SU-DHL-6 (cell line): ENCODE measurements at regions not wholly inside any gene's neighbourhood (a gene's known extent, or its start where the extent isn't known, plus 50 kb on each side); places are given as distances from the start of the nearest gene placed in this dataset.

Experiments used
- H2AFZ ChIP-seq: fragments of 200-600 bp; sonication (generic); 2 replicates; pipeline ENCODE4 v1.6.1; 2014; ENCODE audit warnings: low read depth, mild to moderate bottlenecking, moderate library complexity, mixed read lengths, antibody characterized with exemption, low read length; ENCODE audit not compliant: severe bottlenecking
- H3F3A ChIP-seq: fragments of 200-600 bp; shearing (Covaris generic); 2 replicates; pipeline ENCODE4 v1.6.0; 2016; ENCODE audit warnings: antibody characterized with exemption, mild to moderate bottlenecking; ENCODE audit not compliant: insufficient read depth
- H3K27ac ChIP-seq: fragments of 200-600 bp; sonication (generic); 2 replicates; pipeline ENCODE4 v1.5.1; 2016; ENCODE audit warnings: low read depth, mild to moderate bottlenecking, low read length, moderate library complexity, mixed read lengths
- H3K27me3 ChIP-seq: fragments of 200-600 bp; sonication (generic), shearing (Covaris generic); 2 replicates; pipeline ENCODE4 v1.6.0; 2014; ENCODE audit warnings: mild to moderate bottlenecking, low read length
- H3K36me3 ChIP-seq: fragments of 200-600 bp; sonication (generic); 2 replicates; pipeline ENCODE4 v1.6.1; 2014; ENCODE audit warnings: mild to moderate bottlenecking, low read length, mixed read lengths
- H3K4me2 ChIP-seq: fragments of 300-600, 200-600 bp; shearing (Covaris generic), sonication (generic); 2 replicates; pipeline ENCODE4 v1.6.0; 2014; ENCODE audit warnings: low read length, low read depth, mild to moderate bottlenecking; ENCODE audit not compliant: poor library complexity, severe bottlenecking
- H3K4me3 ChIP-seq: fragments of 200-600 bp; sonication (generic); 2 replicates; pipeline ENCODE4 v1.5.1; 2014; ENCODE audit warnings: antibody characterized with exemption, low read length, mild to moderate bottlenecking, mixed read lengths; ENCODE audit not compliant: insufficient read depth, poor library complexity, severe bottlenecking
- H3K79me2 ChIP-seq: fragments of 200-600 bp; sonication (generic); 2 replicates; pipeline ENCODE4 v1.6.1; 2014; ENCODE audit warnings: mild to moderate bottlenecking, low read length, moderate library complexity; ENCODE audit not compliant: insufficient read depth
- H3K9ac ChIP-seq: fragments of 200-600 bp; sonication (generic); 2 replicates; pipeline ENCODE4 v1.7.0; 2014; ENCODE audit warnings: mild to moderate bottlenecking, low read length
- H3K9me2 ChIP-seq: fragments of 200-600 bp; sonication (generic); replicated peaks from 2 replicates; pipeline ENCODE4 v1.6.1; 2014; ENCODE audit warnings: low read length; ENCODE audit not compliant: insufficient read depth
- H3K9me3 ChIP-seq: fragments of 200-600 bp; sonication (generic); 2 replicates; pipeline ENCODE4 v1.6.1; 2014; ENCODE audit warnings: low read length, mixed read lengths; ENCODE audit not compliant: insufficient read depth
- H4K20me1 ChIP-seq: fragments of 200-600 bp; sonication (generic); 2 replicates; pipeline ENCODE4 v1.6.1; 2014; ENCODE audit warnings: low read depth, mild to moderate bottlenecking, antibody characterized with exemption, low read length, moderate library complexity, mixed read lengths
- CTCF ChIP-seq: fragments of 200-600 bp; sonication (generic); IDR thresholded peaks from one replicate; pipeline ENCODE4 v1.5.1; 2017; ENCODE audit warnings: antibody characterized with exemption, mild to moderate bottlenecking, low read length, moderate library complexity; ENCODE audit not compliant: insufficient read depth, poor library complexity, severe bottlenecking
- EZH2phosphoT487 ChIP-seq: fragments of 200-600 bp; sonication (generic), shearing (Covaris generic); conservative IDR thresholded peaks from 2 replicates; pipeline ENCODE4 v1.6.1; 2018; ENCODE audit warnings: mild to moderate bottlenecking, antibody characterized with exemption, low read length, moderate library complexity, mixed read lengths

DNA sequence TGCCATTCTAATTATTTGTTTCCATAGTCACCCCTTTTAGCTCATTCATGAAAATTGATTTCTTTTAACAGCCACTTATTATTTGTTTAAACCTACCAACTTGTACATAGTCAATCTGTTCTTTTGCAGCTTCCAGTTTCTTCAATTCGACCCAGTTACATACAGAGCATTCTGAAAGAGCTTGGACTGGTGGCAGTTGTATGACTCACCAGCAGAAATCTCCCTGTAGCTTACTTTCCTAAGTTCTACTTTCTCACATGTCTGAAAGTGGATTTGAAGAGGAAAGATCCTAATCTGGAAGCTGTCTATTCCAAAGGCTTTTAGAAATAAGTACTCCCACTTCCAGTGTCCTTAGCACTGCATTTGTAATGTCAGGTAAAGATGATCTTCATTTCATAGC is 447.9 kb downstream of the HTR1B start:
- H3K27ac ChIP-seq = no peak overlapping the region
- H3K9me3 ChIP-seq = no peaks in the 10 kb centered on the region
- no peak overlapping the region for H3K4me3 ChIP-seq
- no peak overlapping the region for H3K4me2 ChIP-seq
- no peak overlapping the region for H3K9ac ChIP-seq
- no peaks in the 10 kb centered on the region for H4K20me1 ChIP-seq
- no peaks in the 10 kb centered on the region for H3K9me2 ChIP-seq
- H3F3A ChIP-seq = no peaks in the 10 kb centered on the region
- H3K27me3 ChIP-seq = no peaks in the 10 kb centered on the region
- no peaks in the 10 kb centered on the region for H3K36me3 ChIP-seq
- TF ChIP-seq CTCF (no peak), EZH2phosphoT487 (no peak)
- H3K79me2 ChIP-seq = no peaks in the 10 kb centered on the region
- H2AFZ ChIP-seq = no peak overlapping the region

DNA sequence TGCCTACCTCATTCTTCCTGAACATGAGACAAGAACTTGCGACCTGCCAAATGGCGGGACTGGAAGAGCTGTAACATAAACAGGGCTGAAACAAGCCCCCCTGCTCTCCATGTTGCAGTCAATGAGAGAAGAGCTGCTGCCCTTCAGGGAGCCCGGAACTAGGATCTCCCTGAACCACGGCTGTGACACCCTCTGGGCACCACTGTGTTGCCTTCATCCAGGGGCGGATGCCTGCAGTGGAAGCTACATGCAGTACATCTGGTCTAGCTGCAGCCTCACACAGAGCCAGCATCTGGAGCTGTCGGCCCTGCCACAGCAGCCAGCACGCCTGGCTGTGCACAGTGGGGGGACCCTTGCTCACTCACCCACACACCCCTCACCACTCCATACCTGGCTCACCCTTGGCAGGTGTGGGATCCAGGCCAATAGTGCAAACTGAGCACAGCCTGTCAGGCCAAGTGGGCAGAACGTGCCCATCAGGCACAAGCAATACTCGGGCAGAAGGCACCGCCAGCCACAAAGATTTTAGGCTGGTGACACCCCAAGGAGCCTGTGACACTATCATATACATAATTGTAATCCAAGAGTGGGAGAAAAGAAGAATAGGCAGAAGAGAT is 451.3 kb downstream of the HTR1B start:
- H3K9ac ChIP-seq = no peak overlapping the region
- H3K27ac ChIP-seq = no peak overlapping the region
- H3K36me3 ChIP-seq = no peaks in the 10 kb centered on the region
- no peaks in the 10 kb centered on the region for H3F3A ChIP-seq
- H3K79me2 ChIP-seq = no peaks in the 10 kb centered on the region
- no peaks in the 10 kb centered on the region for H3K9me2 ChIP-seq
- no peak overlapping the region for H2AFZ ChIP-seq
- TF ChIP-seq EZH2phosphoT487 (no peak), CTCF (no peak)
- H3K4me2 ChIP-seq = no peak overlapping the region
- no peaks in the 10 kb centered on the region for H3K9me3 ChIP-seq
- no peak overlapping the region for H3K4me3 ChIP-seq
- no peaks in the 10 kb centered on the region for H4K20me1 ChIP-seq
- H3K27me3 ChIP-seq = no peaks in the 10 kb centered on the region

DNA sequence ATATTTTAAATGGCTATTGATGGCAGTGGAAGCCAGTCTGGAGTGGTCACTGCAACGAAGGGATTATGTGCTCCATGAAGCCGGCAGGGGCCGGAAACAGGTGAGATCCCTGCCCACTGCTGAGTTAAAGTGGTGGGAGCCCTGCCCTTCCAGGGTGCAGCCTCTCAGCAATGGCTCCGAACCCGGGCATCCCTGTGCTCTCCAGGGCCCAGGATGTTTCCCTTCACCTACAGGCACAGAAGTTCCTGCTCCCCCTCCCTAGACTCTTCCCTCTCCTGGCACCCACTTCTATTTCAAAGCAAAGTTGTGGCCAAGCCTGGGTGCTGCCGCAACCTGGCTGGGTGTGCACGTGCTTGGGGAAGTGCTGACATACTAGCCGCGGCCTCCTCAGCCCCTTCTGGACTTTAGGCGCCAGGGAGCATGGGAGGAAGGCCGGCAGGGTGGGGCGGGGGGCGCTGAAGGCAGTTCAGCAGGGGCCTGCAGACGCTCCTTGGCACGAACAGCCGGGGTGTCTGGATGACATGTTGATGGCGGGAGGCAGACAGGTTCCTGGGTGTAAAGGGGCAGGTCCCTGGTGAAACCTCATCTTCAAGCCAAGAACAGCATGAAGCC is 452.3 kb downstream of the HTR1B start:
- Histone ChIP-seq H3K36me3 (no peaks in the 10 kb centered on the region), H3K9me2 (no peaks in the 10 kb centered on the region), H3F3A (no peaks in the 10 kb centered on the region), H3K27me3 (no peaks in the 10 kb centered on the region), H3K27ac (no peak overlapping the region), H3K79me2 (no peaks in the 10 kb centered on the region), H3K9me3 (no peaks in the 10 kb centered on the region), H3K4me3 (no peak overlapping the region), H2AFZ (no peak overlapping the region), H3K9ac (no peak overlapping the region), H3K4me2 (no peak overlapping the region), H4K20me1 (no peaks in the 10 kb centered on the region)
- TF ChIP-seq EZH2phosphoT487 = no peak
- TF ChIP-seq CTCF = no peak
